Mucosa of descending colon (tissue), 3 donors: ENCODE measurements at regions not wholly inside any gene's neighbourhood (a gene's known extent, or its start where the extent isn't known, plus 50 kb on each side); places are given as distances from the start of the nearest gene placed in this dataset.
"Not testable (repeated sequence)": the region's sequence is repeated elsewhere in the genome, so short reads cannot be mapped to it uniquely, and the experiment has no call there.

Experiments
- ATAC-seq: fragments of 200-7000 bp; cut with Tn5 transposase; one replicate; pipeline ENCODE4 v1.9.1; 2020; ENCODE audit warnings: mild to moderate bottlenecking, moderate library complexity
- DNase-seq, 3 donors: peaks; one replicate each; pipeline ENCODE4 v3.0.0-alpha.2; 2020
- H3K36me3 ChIP-seq: fragments of 200-600 bp; one replicate; pipeline ENCODE4 v1.8.0; 2021; ENCODE audit warnings: low read depth, mild to moderate bottlenecking
- H3K4me1 ChIP-seq: fragments of 200-600 bp; one replicate; pipeline ENCODE4 v1.8.0; 2021; ENCODE audit warnings: low read depth, mild to moderate bottlenecking
- H3K4me3 ChIP-seq: fragments of 200-600 bp; one replicate; pipeline ENCODE4 v1.8.0; 2021; ENCODE audit warnings: mild to moderate bottlenecking
- H3K9me3 ChIP-seq: fragments of 200-600 bp; one replicate; pipeline ENCODE4 v1.8.0; 2021; ENCODE audit warnings: mild to moderate bottlenecking
- intact Hi-C, 2 donors: fragments of 100-400 bp; cut with DNase I in 1 of 2; cut with micrococcal nuclease in 1 of 2; formaldehyde crosslinking; loops; one replicate each; pipeline versions ENCODE4 v1.11.0 to v1.11.1; 2022; cut with DNase I, micrococcal nuclease
- TF ChIP-seq, protein P1 (sequence below): fragments of 200-600 bp; IDR thresholded peaks from one replicate; pipeline ENCODE4 v1.8.0; 2022; ENCODE audit warnings: antibody characterized with exemption, mild to moderate bottlenecking
- donor health status: DM: no; HTN: no; CAD: no; lungs with moderate emphysema.
- donor health status: DM: no; HTN: no; CAD: no.
- donor health status: DM: no; HTN: yes; CAD: no.

DNA sequence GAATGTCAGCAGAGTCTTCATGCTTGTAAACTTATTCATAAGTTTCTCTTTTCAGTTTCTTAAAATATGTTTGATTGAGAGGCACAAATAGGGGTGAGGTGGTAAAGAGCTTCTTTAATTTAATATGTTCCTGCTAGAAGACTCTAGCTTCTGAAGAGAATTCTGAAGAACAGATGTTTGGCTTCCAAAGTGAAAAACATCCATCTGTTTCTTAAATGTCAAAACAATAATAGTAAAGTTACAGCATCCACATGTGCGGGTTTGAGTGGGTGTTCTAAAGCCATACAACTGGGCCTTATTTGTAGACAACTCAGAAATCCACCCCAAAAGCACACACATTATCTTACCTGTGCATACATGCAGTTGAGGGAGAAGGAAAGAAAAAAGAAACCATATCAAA is 144.0 kb upstream of the ADGRL4 start:
- intact Hi-C loops = no loop called here
- Histone ChIP-seq H3K9me3 (no peaks in the 10 kb centered on the region), H3K4me3 (no peak overlapping the region), H3K36me3 (no peaks in the 10 kb centered on the region), H3K4me1 (no peaks in the 10 kb centered on the region)
- DNase-seq = no peak
- TF ChIP-seq, protein P1, sequence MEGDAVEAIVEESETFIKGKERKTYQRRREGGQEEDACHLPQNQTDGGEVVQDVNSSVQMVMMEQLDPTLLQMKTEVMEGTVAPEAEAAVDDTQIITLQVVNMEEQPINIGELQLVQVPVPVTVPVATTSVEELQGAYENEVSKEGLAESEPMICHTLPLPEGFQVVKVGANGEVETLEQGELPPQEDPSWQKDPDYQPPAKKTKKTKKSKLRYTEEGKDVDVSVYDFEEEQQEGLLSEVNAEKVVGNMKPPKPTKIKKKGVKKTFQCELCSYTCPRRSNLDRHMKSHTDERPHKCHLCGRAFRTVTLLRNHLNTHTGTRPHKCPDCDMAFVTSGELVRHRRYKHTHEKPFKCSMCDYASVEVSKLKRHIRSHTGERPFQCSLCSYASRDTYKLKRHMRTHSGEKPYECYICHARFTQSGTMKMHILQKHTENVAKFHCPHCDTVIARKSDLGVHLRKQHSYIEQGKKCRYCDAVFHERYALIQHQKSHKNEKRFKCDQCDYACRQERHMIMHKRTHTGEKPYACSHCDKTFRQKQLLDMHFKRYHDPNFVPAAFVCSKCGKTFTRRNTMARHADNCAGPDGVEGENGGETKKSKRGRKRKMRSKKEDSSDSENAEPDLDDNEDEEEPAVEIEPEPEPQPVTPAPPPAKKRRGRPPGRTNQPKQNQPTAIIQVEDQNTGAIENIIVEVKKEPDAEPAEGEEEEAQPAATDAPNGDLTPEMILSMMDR = no peak
- ATAC-seq = no peak

GRCh38 chr1:79138227-79138626 is 131.7 kb upstream of the ADGRL4 start:
- ATAC-seq, H3K4me3 ChIP-seq, H3K9me3 ChIP-seq, H3K4me1 ChIP-seq, H3K36me3 ChIP-seq, intact Hi-C loops, DNase-seq: not testable (repeated sequence)

DNA sequence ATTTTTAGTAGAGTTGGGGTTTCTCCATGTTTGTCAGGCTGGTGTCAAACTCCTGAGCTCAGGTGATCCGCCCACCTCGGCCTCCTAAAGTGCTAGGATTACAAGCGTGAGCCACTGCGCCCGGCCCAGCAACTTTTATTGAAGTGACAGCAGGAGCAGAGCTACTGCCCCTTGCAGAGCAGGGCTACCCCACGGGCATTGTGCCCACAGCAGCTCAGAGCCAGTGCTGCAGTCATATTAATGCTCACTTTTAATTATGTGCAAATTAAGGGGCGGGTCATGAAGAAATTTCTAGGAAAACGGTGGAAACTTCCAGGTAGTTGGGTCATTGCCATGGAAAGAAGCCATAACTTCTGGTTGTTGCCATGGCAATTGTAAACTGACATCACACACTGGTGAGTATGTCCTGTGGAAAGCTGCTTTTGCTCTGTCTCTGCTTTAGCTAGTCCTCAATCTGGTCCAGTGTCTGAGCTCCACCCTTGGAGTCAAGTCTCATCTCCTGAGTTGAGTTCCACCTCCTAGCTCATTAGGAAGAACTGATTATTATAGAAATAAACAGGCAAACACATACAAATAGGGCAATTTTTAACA is 127.3 kb upstream of the ADGRL4 start:
- TF ChIP-seq, protein P1 = no peak
- no peak overlapping the region for H3K4me3 ChIP-seq
- intact Hi-C loops = no loop called here
- no peaks in the 10 kb centered on the region for H3K4me1 ChIP-seq
- DNase-seq (no peak), ATAC-seq (no peak)
- H3K36me3 ChIP-seq = no peaks in the 10 kb centered on the region
- H3K9me3 ChIP-seq = peaks cover 4% of the 10 kb centered on the region

DNA sequence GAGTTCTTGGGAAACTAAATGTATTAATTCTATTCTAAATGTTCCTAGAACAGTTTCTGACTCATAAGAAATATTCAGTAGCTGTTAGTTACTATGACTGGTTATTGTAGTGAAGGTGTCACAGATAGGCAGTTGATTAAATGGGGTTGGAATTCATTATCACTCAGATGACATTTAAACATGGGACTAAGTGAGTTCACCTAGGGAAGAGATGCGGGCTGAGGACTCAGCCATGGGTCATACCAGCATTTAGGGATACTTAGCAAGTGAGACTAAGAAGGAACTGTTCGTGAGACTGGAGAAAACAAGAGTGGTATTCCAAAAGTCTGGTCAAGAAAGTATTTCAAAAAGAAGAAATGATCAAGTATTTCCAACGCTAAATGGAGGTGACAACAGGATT is 125.1 kb upstream of the ADGRL4 start:
- TF ChIP-seq, protein P1 = no peak
- Histone ChIP-seq H3K4me3 (no peak overlapping the region), H3K36me3 (no peaks in the 10 kb centered on the region), H3K9me3 (no peaks in the 10 kb centered on the region), H3K4me1 (no peaks in the 10 kb centered on the region)
- no peak for DNase-seq
- ATAC-seq = no peak
- intact Hi-C loops = no loop called here

GRCh38 chr1:79129914-79130313 is 123.4 kb upstream of the ADGRL4 start:
- no peak for DNase-seq
- no peaks in the 10 kb centered on the region for H3K9me3 ChIP-seq
- no peak overlapping the region for H3K4me3 ChIP-seq
- no peaks in the 10 kb centered on the region for H3K36me3 ChIP-seq
- intact Hi-C loops = no loop called here
- TF ChIP-seq, protein P1 = no peak
- no peaks in the 10 kb centered on the region for H3K4me1 ChIP-seq
- ATAC-seq = no peak

DNA sequence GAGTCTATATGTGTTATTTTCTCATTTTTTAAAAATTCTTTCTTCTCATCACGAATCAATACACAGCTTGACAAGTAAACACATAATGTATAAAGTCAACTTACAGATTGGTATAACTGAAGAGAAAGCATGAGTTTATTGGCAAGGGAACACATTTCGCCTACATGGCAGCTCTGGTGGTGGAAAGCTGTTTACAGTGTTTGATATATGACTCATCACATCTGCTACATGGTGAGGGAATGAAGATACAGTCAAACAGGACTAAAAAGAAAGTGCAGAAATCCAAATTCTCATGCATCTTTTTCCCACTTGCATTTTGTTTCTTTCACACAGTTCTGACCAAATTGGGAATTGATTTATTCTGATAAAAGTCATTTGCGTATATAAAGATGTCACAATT is 122.2 kb upstream of the ADGRL4 start:
- Histone ChIP-seq H3K4me3 (no peak overlapping the region), H3K4me1 (no peaks in the 10 kb centered on the region), H3K36me3 (no peaks in the 10 kb centered on the region), H3K9me3 (no peaks in the 10 kb centered on the region)
- no peak for ATAC-seq
- DNase-seq = no peak
- TF ChIP-seq, protein P1 = no peak
- intact Hi-C loops = no loop called here
